NCI-H524 (cell line): ENCODE measurements at regions not wholly inside any gene's neighbourhood (a gene's known extent, or its start where the extent isn't known, plus 50 kb on each side); places are given as distances from the start of the nearest gene placed in this dataset.
"Not testable (repeated sequence)": the region's sequence is repeated elsewhere in the genome, so short reads cannot be mapped to it uniquely, and the experiment has no call there.

Source experiments
- DNase-seq, 2 experiments: peaks; one replicate each; lab custom pipeline; 2025; lab: John Stamatoyannopoulos, UW

DNA sequence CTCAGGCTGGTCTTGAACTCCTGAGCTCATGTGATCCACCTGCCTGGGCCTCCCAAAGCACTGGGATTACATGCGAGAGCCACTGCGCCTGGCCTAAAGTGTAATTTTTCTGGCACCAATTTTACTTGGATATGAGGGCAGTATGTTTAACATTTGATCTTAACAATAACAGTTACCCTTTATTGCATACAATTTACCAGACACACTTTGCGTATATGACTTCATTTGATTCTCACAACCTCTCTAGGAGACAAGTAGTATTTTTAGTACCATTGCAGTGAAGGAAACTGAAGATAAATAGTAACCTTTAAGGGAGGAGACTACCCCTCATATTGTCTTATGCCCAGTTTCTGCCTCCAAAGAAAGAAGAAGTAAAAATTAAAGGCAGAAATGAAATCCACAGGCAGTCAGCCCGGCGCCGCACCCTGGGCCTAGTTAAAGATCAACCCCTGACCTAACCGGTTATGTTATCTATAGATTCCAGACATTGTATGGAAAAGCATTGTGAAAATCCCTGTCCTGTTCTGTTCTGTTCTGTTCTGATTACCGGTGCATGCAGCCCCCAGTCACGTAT is 54.0 kb downstream of the CYP26A1 start:
- DNase-seq = not testable (repeated sequence)

DNA sequence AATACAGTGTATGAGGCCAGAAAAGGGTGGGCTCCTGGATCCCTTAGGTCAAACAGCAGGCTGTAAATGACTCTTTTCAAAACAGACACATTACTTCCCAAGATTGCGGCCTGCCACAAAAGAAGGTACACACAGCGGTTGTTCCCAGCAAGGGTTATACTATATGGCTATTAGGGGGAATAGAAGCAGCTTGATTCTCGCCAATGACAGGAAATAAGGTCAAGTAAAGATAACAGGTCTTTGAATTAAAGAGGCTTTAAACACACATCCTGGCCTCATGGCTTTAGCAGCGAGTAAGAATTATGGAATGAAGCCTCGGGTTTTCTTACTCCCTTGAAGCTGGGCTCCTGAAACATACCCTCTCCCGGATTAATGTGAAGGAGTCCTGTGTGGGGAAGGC is 58.3 kb downstream of the CYP26A1 start:
- DNase-seq = no peak

DNA sequence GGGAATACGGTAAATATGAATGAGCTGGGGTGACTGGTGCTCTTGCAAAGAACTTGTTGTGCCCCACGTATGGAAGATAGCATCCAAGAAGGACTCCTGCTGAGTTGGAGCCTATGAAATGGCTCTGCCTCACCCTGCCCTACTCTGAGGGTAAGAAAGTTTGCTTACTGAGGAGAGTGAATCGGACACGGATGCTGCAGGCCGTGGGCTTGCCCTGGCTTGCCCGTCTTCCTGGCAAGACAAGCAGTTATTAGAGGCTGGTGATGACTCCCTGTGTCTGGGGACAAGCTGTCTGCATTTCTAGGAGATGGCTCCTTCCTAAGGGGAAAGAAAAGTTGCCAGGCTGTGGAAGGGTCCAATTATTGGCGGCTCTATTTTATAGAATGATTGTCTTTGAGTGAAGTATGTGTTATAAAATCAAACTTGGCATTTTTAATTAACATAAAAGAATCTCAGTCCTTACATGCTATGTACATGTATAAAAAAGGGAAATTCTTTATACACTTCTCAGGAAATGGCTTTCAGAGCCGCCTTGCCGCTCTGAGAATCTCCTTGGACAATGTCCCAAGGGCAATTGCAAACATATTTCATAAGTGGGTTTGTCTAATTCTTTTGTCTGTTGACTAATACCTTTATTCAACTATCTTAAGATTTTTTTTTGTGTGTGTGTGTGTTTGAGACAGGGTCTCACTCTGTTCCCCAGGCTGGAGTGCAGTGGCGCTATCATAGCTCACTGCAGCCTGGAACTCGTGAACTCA is 64.6 kb downstream of the CYP26A1 start:
- DNase-seq = no peak

DNA sequence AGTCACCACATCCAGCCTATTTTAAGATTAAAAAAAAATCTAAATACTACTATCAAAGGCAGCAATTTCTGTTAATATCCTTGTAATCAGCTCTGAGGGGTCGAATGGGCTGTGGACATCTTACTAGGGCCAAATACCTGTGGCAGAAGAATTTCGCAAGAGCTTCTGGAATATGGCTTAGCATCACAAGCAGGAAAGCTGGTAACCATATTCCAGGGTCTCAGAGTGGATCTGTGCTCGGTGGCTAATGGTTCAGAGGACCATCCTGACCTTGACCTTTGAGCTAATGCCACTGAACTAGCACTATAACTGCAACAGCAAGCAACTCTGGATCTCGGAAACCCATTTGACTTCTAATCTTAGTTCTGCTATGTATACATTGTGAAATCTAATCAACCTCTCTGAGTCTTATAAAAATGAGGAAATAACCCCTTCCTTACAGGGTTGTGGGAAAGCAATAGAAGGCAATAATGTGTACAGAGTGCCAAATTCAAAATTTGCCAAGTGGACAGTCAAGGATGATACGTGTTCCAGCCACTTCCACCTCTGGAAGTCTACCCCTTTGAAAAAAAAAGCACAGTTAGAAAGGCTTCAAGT is 65.5 kb downstream of the CYP26A1 start:
- no peak for DNase-seq

DNA sequence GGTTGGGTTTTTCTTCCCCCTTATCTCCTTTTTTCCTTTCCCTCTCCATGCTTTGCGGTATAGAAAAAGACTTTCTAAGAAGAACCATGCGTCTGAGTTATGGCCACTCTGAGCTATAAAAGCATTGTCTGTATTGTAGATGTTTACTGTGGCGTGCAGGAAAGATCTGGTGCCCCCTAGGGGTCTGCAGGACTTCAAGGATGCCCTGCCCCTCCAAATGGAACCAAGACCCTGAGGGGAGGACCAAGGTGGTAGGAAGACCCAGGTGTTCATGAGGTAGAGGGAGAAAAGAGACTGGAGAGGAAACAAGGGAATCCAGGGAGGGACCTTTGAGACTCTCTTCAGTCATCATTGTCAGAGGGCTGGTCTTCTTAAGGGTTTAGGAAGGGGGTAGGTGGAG is 68.8 kb downstream of the CYP26A1 start:
- DNase-seq = no peak

DNA sequence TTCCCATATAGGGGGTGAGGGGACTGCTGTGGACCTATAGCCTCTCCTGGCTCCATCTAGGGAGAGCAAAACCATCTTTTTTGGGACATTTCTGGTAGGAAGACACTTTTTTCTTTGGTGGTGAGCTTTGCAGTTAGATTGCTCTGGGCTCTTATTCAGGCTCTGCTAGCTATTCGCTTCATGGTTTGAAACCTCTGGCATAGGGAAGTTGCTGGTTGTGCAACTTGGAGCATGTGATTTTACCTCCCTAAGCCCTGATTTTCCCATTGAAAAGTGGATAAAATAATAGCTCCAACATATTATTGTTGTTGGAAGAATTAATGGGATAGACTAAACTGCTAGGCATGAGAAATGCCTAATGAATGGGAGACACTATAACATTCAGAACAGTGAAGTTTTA is 69.6 kb downstream of the CYP26A1 start:
- DNase-seq = no peak

DNA sequence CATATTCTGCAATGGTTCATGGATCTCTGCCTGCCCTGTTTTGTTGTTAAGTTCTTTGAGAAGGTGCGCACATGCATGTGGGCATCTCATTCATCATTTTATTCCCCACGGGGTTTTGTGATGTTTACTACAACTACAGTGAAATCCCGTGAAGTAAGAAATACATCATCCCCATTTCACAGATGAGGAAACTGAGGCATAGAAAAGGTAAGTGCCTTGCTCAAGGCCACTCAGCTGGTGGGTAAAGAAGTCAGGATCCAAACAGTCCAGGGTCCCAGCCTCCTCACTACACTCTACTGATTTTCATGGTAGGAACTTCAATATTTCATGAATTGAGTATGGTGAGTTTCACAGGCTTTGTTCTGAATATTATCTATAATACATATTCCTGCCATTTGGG is 72.6 kb downstream of the CYP26A1 start:
- DNase-seq = no peak

DNA sequence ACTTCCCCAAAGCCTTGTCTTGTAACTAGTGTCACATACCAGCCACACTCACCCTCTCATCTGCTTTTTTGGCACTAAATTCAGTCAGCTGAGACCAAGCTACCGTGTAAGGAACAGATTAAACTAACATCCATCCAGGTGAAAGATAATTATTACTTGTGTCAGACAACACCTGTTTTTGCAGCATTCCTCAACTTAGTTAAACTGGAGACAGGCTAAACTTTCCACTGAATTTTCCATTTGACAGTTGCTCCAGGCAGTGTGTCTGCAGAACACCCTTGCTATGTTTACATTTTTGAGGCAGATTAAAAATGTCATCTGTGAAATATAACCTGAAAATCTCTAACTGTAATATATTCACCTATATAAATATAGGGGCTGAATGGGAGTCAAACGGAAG is 73.6 kb downstream of the CYP26A1 start:
- no peak for DNase-seq

DNA sequence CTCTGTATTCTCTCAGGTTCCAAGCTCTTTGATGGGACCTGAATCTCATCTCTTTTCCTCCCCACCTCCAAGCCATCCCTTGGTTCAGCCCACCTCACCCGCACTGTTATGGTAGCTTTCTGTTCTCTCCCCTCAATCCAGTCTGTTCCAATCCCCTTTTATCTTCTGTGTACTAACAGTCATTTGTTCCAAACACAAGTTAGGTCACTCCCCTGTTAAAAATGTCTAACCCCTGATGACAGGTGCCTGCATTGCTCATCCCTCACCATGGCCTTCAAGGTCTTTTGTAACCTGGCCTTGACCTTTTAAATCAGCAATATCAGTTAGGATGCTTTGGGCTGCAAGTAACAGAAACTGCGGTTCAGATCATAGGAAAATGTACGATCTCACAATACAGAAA is 74.8 kb downstream of the CYP26A1 start:
- no peak for DNase-seq

DNA sequence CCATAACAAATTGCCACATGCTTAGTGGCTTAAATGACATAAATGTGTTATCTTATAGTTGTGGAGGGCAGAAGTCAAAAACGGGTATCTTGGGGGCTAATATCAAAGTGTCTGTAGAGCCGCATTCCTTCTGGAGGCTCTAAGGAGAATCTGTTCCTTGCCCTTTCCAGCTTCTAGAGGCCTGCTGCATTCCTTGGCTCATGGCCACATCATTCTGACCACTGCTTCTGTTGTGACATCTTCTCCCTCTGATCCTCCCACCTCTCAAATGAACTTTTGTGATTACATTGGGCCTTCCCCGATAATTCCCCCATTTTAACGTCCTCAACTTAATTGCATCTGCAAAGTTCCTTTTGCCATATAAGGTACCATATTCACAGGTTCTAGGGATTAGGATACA is 76.1 kb downstream of the CYP26A1 start:
- DNase-seq = no peak

DNA sequence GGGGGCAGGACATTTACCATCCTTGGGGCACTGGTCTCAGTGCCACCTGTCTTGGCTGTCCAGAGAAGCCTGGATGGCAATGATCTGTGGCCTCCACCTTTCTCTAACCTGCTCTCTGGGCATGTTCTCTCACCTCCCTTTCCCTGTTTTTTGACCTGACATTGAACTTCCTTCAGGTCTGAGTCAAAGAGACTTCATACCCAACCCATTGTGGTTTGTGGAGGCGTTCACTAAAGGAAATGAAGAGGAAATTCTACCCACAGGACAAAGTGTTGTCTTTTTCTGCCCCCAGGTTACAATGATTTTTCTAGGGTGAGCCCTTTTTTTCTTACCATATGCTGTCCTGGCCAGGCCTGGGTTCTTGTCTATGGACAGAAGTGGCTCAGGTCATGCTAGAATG is 76.6 kb downstream of the CYP26A1 start:
- no peak for DNase-seq

DNA sequence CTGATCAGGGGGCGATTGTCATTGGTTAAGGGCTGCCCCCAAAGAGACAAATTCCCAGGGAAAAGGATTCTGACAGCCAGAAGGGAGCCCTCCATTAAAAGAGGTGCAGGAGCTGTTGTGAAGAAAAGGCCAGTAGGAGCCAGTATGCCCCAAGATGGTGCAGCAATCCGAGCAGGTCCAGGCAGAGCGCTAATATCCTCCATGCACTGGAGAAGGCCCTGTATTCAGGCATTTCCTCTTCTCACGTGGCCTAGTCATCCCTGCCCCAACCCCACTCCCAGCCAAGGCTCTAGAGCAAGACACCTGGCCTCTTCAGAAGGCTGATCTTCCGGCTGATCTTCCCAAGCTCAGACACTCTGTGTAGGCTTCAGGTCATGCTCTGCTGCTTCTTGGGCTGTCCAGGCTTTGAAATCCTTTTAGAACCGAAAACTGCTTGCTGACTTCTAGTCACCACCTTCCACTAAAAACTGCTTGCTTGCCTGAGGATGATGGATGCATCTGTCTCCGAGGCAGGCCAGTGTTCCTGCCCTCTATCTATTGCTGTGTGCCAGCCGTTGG is 77.4 kb downstream of the CYP26A1 start:
- no peak for DNase-seq

DNA sequence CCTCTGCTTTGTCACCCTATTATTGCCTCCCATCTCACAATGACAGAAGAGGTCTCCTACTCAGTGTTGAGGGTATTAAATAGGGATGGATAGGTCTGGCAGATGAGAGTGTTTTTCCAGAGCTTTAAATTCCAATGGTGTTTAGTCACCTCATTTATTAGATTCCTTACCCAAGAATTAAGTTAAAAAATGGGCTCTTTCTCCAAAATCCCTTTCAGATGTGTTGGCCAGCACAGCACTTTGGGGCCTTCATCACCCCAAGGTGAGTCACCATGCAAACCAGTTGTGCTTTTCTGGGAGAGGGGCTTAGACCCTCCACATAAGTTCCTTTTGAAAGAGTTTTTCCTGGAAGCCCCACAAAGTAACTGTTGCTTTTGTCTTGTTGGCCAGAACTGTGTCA is 78.4 kb downstream of the CYP26A1 start:
- DNase-seq = no peak

DNA sequence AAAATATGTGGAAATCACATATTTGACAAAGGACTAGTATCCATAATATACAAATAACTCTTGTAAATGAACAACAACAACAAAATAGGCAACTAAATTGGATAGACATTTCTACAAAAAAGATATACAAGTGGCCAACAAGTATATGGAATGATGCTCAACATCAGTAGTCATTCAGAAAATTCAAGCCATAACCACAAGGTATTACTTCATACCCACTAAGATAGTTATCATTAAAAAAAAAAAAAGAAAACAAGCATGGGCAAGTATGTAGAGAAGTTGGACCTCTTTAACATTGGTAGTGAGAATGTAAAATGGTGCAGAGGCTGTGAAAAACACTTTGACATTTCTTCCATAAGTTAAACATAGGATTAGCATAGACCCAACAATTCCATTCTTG is 80.8 kb downstream of the CYP26A1 start:
- DNase-seq = no peak

DNA sequence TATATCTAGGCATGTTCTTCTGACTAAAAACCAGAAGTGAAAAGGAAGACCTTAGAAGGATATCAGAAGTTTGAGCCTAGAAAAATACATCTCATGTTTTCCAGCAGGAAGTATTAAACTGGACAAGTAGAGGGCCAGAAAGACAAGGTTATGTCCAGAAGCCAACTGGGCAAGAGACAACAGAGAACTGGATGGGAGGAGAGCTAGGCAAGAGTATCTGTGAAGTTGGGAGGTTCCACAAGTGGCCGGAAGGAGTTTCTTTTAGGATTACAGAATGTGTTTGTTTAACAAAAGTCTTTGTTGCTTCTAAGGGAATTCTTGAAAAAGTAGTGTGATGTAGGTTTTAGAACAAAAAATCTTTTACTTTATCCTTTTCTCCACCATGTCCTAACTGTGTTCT is 86.4 kb downstream of the CYP26A1 start:
- no peak for DNase-seq

DNA sequence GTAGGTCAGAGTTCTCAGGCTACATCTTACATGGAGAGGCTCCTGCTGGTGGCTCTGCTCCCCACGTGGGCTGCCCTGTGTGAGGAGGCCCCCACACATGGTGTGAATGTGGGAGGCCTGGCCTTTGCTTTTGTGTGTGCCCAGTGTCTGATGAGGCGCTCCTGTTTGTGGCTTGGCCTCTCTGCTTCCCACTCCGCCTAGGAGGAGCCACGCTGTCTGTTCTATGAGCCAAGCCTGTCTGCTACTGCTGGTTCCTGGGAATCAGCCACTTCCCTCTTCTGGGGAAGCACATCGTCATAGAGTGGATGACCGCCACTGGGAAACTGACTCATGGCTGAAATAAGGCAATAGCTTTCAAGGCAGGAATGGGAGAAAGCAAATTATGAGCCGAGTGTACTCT is 87.1 kb downstream of the CYP26A1 start:
- DNase-seq = no peak

DNA sequence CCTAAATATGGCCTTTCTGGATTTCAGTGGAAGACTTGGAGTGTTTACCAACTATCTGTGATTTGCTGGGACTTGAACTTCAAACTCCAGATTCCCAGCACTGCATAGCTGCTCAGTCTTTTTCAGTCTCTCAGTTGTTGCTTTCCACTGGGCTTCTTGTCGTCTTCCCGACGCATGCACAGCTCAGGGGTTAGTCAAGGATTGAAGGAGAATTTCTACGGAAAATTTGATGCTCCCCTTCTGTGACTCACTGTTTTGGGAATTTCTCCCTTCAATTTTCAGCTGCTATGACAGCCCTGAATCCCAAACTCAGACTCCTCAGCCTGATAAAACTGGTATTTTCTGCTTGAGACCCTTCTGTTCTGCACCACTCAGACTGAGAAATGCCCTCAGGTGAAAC is 91.7 kb downstream of the CYP26A1 start:
- no peak for DNase-seq

DNA sequence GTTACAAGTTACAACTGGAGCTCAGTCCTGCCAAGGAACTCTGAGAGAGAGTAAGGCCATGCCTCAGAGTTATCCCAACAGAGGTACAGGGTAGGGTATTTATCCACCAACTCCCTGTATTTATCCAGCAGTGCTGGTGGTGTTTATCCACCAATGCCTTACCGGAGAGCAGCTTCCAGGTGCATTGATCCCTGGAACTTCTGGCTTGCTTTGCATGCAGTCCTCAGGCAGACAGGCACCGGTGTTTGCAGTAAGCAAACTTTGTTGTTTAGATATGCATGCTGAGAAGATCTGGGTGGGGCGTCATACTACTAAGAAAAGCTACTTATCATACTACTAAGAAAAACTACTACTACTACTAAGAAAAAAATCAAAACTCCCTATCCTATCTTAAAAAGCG is 92.4 kb downstream of the CYP26A1 start:
- DNase-seq = no peak

DNA sequence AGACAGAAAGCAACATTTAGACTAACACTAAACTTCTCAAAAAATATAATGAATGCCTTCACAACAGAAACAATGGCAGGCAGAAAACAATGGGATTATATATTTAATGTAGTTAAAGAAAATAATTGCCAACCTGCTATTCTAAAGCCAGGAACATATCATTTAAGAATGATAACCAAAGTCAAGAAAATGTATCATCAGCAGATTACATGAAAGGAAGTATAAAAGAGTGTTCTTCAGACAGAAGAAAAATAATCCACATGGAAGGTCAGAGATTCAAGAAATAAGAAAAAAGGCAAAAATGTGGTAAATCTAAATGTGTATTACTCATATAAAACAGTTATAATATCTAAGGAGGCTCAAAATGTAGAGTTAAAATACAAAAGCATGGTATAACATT is 98.1 kb downstream of the CYP26A1 start:
- no peak for DNase-seq

DNA sequence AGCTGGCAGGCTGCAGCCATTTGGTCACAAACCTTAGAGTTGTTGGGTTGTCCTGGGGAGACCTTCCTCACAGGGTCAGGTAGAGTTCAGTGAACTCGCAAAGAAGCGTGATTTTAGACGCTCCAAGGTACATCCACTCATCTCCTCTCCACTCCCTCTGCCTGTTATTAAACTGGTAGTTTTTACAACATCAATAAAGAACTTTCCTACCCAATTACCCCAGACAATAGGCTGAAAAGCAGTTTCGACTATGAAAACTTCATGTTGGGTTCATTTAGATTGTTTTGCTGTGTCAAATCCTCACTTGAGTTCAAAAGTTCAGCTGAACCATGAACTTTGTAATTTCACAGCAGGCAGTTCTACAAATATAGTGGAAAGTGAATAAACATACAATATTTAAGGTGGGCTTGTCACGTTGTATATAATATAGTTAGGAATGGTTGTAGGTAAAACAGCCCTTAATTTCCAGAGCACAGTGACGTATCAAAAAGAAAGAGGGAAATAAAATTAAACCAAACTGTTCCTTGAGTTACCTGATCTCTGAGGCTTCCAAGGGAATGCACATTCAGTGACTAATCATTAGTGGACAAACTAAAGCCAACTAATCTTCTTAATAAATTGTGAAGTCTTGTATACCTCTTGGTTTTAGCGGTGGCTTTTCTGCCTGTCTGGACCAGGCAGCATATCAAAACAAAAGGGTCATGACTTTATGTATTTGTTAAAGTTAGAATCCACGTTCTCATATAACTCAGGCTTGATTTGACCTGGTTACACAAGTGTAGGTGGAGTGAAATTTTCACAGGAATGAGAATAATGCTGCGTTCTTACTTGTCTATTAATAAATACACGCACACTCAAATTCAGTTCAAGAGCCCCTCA is 100.5 kb downstream of the CYP26A1 start:
- DNase-seq = no peak

DNA sequence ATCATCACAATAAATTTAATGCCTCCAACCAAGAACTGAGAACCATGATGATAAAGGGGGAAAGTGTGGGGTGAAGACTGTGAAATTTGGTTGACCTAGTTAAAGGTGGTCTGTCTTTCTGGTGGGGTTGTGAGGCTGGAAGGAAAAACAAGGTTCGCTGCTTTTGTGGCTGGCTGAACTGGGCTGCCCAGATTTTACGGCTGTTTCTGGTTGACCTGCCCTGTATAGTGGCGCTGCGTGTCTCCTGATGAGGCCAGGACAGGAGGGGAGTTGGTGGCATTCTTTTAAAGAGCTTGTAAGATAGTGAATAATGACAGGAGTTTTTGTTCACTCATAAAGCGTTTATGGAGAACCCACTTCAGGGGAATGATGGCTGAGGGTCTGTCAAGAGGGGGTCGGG is 101.8 kb downstream of the CYP26A1 start:
- DNase-seq = no peak

DNA sequence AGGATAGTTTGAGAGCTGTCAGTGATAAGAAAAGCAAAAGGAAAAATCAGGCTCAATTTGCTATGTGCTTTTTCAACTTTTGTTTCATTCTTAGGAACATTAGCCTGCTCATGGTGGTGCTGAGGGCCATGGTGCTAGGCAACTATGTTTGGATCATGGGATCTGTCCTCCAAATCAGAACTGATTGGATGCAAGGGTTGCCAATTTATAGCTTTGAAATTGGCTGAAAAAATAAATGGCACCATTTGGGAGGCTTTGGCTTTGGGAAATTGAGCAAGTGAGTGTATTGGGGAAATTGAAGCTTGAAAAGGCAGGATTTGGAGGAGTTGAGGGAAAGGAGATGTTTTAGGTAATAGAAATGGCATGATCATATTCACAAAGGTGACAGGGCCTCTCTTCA is 103.8 kb downstream of the CYP26A1 start:
- DNase-seq = no peak
